ENCODE measurements at regions not wholly inside any gene's neighbourhood (a gene's known extent, or its start where the extent isn't known, plus 50 kb on each side); places are given as distances from the start of the nearest gene placed in this dataset.
A peak's percentile ranks its signal among the peaks of the same experiment; 100 is the strongest.
"Not testable (repeated sequence)": the region's sequence is repeated elsewhere in the genome, so short reads cannot be mapped to it uniquely, and the experiment has no call there.

DNA sequence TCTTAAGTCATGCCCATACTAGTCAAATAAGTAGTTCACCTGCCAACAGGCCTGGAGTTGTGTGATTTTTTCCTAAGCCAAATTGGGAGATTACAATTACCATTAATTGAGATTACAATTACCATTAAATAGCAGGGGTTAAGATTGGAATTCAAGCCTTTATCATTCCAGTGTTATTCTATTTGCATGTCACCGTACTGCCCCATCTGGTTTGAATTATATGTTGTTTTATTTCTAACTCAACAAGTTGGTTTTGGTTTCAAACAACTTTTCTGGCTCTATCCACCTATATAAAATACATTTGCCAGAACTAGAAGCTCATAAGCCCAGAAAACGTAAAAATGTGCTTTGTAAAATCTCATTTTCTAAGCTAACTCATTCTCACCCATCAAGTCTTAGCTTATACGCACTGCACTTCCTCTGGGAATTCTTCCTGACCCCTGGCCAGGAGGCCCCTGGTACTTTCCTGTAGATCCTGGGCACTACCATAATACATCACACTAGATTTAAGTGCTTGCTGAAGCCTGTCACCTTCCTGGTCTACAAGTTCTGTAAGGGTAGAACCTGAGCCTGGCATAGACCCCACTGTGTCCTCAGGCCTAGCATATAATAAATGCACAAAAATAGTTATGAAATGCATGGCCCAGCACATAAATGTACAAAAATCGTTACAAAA lies 242.0 kb upstream of the TRPM3 start:
- DNase-seq (ENCODE audit: low spot score): no peak

DNA sequence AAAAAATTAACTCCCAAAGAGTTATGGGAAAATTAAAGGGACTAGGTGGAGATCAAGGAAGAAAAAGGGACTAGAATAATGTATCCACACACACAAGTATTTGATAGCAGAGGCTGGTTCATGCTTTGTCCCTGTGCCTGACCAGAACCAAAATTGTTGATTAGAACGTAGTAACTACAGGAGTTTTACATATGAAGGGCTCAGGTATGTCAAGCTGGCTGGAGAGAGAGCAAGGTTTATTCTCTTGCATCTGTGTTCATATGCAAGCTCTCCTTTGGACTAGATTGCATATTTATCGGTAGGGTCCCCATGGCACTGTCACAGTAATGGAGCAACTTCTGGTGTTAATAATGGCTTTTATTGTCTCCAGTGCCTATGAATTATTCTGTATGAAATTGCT lies 239.9 kb upstream of the TRPM3 start:
- DNase-seq (ENCODE audit: low spot score): no peak

DNA sequence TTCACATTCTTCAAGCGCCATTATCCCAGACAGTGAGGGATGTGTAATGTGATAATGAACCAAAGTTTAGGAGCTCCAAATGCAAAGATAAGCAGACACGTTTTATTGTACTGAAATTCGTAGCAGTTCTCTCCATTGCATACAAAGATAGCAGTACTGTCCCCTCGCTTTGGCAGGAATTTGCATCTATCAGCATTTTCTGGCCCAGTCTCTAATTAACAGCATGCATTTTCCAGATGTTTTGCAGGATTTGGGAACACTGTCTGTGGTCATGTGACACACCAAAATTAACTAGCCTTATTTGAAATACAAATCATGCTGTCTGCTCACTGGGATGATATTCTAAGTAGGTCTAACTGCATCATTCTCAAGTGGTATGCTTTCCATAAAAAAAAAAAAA lies 235.9 kb upstream of the TRPM3 start:
- DNase-seq (ENCODE audit: low spot score): no peak

DNA sequence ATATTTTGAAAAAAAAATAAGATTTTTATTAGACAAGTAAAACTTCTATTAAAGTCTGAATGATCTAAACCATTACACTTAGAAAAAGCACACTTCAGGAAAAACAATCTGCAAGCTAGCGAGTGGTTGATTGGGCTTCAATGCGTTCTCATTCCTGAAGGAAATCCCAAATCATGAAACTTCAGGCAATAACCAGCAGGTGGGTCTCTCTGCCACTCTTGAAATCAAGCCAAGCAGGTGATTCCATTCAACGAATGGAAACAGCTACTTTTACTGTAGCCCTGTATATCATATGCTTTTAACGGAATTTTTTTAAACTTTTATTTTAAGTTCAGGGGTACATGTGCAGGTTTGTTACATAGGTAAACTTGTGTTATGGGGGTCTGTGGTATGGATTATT lies 234.5 kb upstream of the TRPM3 start:
- no peak for DNase-seq (ENCODE audit: low spot score)

DNA sequence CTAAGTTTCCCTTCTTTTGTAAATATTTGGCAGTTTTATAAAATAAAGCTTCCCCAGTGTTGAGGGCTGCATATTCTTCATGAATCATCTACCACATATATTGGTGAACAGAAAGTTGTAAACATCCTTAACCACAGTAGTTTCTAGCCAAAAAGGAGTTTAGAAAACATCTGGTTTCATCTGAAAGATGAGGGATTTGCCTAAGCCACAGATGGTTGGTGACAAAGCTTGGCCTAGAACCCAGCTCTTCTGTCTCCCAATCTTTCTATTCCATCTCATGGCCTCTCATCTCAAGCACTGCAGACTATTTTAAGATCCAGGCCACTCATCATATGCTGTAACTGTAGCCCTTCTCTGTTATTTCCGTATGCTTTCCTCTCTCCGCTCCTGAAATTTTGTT lies 232.3 kb upstream of the TRPM3 start:
- DNase-seq (ENCODE audit: low spot score): no peak

DNA sequence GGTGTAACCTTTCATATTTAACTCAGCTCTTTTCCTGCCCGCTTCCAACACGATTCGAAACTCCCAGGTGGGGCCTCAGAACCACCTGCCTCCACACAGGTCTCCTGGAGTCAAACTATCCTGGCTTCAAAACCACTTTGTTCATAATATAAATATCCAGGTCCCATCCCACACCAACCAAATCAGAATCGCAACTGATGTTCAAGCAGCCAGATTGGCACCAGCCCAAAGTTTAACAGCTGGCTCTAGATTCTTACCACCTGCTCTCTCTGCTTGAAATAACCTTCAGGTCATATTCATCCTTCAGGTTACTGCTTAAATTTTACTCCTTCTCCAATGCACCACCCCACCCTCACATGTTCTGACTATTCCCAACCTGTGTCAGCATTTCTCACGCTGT lies 231.4 kb upstream of the TRPM3 start:
- no peak for DNase-seq (ENCODE audit: low spot score)

DNA sequence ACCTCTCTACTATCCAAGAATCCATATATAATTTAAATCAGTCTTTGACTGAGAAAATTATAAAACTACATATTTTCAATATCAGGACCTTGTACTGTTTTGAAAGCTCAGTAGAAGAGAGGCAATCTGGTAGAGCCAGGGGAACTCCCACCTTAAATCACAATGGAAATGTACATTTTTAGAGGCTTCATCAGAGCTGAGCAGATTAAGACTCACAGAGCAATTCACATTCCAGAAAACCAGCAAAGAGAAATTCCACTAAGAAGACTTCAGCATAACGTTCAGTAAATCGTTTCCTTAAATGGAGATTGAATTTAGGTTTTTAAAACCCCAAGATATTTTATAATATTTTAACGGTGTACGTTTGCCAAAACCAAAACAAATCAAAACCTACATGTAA lies 227.8 kb upstream of the TRPM3 start:
- peak; percentile 3 for DNase-seq (ENCODE audit: low spot score)

DNA sequence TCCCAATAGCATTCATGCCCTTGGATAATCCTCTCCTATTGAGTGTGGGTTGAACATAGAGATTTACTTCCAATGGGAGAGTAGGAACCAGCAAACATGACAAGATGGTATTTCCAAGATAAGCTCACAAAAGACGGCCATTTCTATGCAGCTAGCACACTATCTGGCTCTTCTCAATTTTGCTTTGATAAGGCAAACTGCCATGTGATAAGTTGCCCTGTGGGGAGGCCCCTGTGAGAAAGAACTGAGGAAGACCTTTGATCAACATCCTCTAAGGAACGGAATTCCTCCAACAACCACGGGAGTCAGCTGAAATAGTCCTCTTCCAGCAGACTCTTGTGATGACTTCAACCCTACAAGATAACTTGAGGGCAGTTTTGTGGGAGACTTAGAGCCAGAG lies 211.9 kb upstream of the TRPM3 start:
- DNase-seq (ENCODE audit: low spot score): no peak

DNA sequence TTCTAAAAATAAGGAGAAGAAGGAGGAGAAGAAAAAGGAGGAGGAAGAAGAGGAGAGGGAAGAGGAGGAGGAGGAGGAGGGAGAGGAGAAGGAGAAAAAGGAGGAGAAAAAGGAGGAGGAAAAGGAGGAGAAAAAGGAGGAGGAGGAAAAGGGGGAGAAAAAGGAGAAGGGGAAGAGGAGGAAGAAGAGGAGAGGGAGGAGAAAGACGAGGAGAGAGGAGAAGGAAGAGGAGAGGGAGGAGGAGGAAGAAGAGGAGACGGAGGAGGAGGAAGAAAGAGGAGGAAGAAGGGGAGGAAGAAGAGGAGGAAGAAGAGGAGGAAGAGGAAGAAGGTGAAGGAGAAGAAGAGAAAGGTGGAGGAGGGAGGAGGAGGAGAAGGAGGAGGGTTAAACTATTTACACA lies 210.2 kb upstream of the TRPM3 start:
- no peak for DNase-seq (ENCODE audit: low spot score)

DNA sequence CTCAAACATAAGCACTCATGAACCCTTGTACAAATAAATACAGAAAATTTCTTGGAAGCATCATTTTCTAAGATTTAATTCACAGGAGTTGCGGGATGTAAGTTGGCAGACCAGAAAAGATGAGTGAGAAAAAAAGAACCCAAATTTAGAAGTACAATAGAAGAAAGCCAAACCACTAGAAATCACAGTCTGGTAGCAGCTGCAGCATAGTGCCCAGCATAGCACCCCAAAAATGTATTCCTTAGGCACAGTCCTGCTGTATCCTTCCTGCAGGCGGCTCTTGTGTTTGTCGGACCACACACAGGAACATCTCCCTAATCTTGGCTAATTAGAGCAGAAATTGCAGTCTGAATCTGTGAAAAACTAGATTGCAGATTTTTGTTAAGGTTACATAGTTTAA lies 208.5 kb upstream of the TRPM3 start:
- no peak for DNase-seq (ENCODE audit: low spot score)

DNA sequence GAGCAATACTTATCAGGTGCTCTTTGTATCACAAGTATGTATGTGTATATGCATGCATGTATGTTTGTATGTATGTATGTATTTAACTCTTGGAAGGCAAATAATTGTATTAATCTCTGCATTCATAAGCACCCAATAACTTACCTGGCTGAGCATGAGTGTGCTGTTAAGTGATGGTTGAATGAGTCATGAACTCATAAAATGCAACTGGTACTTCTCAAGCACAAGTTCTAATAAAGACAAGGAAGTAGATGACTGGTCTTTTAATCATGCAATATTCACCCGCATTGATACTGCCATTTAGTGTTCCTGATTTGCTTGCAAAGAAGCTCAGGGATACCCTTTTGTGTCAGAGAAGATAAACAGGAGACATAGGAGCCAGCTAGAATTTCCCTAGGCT lies 204.9 kb upstream of the TRPM3 start:
- no peak for DNase-seq (ENCODE audit: low spot score)

DNA sequence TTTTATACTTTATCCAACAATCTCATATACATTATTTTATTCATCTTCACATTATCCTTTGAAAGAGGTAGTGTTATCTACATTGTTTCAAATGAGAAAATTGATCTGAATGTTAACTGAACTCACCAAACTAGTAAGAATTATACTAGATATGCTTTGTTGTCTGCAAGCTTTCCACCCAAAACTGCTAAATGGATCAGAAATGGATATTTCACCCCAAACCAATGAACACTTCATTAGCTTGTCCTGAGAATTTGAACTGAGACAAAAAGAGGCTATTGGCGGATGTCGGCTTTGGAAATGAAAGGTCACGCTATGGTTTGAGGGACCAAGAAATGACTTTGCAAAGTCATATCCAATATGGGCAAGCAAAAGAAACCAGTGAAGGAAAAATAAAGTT lies 201.9 kb upstream of the TRPM3 start:
- no peak for DNase-seq (ENCODE audit: low spot score)

DNA sequence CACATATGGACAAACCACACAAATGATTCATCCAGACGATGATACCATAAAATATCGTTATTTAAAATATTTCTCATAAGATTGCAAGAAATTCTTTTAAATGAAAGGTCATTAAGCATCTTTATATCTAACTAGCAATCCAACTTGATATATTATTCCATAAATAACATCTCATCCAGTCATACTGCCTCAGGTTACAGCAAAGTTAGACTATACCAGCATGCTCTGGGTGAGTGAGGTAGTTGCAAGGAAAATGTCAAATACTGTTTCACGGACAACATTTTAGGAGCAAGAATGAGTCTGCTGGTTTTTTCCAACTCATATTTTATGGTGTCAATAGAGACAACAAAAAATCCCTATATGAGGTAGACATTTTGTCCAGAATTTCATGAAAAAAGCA lies 200.9 kb upstream of the TRPM3 start:
- no peak for DNase-seq (ENCODE audit: low spot score)

DNA sequence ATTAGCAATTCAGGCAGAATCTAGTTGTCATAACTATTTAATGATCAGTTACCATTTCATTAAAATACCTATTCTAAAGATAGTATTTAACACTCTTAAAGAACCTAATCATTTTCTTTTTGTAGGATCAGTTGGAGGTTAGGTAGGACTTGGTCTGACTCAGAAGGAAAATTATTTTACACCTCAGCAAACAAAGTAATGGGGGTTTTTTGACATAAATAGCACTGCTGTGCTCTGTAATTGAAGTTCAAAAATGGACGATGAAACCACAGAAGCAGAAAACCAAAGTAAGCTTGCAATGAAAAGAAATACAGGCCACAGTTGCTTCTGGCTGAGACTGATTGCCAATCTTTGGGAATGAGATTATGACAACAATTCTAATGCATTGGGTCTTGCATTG lies 187.0 kb upstream of the TRPM3 start:
- no peak for DNase-seq (ENCODE audit: low spot score)

DNA sequence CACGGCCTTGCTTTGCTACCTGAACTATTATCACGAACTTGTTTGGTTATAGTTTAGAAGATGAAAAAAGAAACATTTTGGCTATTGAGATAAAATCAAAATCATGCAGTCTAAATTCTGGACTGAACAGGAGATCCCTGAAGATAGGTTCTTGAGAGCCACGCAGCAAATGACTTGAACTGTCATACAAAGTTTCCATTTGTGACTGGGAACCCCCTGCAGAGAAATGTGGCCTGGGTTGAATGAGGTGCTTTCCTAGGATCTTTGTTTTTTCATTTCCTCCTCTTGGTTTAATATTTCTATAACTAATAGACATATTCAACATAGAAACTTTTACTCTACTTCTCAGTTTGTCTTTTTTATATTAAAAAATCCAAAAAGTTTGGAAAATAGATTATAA lies 184.7 kb upstream of the TRPM3 start:
- no peak for DNase-seq (ENCODE audit: low spot score)

DNA sequence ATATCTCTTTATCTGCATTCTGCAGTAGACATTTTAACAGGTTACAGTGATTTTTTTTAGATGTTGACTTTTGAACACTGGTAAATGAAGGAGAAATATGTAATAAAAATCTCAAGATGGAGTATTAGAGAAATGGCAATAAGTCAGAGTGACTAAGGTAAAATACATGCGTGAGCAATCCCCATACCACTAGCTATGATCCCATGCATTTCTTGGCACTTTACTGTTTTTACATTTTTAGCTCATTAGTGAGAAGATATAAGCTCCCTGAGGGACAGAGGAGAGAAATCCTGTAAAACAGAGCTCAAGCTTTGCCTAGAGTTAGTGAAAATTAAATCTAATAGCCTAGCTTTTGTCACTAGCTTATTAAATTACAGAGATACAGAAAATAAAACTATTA lies 181.9 kb upstream of the TRPM3 start:
- DNase-seq (ENCODE audit: low spot score): no peak

DNA sequence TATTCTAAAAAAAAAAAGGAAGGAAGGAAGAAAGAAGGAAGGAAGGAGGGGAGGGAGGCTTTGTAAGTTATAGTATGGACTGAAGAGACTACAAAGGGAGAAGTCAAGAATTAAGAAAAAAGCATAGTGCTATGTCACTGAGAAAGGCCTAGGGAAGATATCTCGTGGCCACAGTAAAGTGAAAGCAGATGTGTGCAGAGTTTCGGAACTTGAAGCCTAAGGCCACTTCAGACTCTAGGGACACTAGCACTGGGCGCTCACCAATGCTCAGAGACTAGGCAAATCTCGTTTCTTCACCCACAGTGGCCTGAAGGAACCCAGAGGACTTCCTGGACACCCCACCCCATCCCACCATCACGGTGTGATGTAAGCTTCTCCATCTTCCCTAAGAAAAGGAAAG lies 181.4 kb upstream of the TRPM3 start:
- DNase-seq (ENCODE audit: low spot score): no peak

DNA sequence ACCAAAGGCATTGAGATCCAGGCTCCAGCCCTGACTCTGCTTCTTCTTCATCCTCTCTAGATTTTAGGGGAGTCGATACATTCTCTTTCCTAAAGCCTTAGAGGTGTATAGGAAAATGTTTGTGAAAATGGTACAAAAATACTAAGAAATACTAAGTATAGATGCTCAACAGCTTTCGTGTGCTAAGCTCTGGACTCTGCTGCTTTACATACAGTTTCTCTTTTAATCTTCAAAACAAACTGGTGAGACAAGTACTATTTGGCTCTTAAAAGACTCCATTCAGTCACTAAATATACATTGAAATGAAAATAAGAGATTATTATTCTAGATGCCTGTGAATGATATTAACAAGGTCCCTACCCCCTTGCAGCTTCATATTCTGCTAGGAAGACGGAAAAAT lies 174.5 kb upstream of the TRPM3 start:
- DNase-seq (ENCODE audit: low spot score): no peak

DNA sequence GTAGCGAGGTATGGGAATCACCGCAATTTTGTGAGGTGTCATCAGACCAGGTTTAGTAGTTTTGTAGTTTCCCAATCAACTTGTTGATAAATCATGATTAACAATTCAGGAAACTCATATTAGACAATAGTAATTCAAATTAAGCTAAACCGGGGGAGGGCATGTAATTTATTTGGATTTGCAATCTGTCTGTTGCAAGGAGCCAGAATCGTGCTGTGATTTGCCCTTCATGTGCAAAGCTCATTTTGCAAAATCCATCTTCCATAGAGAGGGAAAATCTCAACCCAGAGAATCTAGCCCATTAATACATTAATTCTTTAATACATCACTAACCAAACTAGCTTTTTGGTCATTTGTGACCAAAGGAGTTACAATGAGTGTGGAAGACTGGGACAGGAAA lies 164.7 kb upstream of the TRPM3 start:
- no peak for DNase-seq (ENCODE audit: low spot score)

DNA sequence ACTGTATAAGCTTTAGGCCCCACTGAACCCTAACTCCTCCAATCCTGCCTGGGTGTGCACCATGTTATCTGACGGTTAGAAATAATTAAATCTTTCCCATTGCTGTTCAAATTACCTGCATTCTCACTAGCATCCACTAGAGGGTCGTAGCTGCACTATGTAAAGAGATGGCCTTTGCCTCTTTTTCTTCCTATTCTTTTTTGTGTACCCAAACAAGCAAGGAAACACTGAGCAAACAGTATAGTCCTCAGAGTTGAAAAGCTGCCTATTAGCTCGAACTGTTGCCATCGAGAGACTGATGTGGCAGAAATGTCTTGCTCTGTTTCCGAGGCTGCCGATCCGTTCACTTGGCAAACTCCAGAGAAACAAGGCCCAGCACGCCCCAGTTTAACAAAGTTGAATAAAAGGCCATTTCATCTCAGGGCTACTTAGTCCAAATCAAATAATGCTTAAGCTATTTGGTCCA lies 163.8 kb upstream of the TRPM3 start:
- peak; percentile 5 for DNase-seq (ENCODE audit: low spot score)

DNA sequence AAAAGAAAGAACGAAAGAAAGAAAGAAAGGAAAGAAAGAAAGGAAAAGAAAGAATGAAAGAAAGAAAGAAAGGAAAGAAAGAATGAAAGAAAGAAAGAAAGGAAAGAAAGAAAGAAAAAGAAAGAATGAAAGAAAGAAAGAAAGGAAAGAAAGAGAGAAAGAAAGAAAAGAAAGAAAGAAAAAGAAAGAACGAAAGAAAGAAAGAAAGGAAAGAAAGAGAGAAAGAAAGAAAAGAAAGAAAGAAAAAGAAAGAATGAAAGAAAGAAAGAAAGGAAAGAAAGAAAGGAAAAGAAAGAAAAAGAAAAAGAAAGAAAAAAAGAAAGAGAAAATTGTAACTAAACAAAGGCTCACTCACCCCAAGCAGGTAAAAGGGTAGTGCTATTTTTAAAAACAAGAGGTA lies 160.7 kb upstream of the TRPM3 start:
- DNase-seq (ENCODE audit: low spot score): not testable (repeated sequence)

DNA sequence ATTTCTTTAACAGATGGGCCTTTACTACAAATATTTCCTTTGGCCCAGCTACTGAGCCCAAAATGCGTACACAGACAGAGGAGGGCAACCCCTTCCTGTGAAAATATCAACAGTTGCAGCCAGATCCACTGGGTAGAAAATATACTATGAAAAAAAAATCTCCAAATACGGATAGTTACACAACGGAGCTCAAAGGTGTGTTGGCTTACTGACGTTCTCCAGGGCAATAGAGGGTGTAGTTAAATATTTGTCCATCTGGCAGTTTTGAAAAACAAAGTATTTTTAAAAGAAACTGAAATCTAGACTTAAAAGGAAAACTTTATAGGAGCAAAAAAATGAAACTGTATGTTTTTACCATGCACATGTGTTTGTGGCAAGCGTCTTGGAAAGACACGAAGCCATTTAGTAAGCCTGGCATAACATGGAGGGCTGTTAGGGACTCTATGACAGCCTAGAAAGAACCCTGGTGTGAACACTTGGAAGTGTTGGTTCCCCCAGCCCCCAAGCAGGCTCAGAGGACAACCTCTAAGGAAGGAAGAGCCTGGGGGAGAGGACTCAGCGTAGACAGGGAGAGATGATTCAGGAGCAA lies 157.8 kb upstream of the TRPM3 start:
- no peak for DNase-seq (ENCODE audit: low spot score)

DNA sequence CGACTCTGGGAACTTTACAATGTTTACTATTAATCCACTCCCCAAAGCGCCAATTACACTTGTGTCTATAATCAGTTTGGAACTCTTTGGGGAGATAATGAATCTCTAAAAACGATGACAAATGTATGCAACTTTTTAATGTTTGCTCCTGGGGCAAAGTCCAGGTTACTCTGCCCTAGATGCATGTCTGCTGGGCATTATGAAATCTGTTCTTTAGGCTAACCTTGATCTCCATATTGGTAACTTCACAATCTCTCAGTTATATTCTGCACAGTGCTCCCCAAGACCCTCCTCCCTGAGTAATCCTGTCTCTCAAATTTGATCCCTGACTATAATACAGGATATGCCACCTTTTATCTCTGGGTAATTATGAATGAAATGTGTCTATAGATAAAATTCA lies 152.2 kb upstream of the TRPM3 start:
- DNase-seq (ENCODE audit: low spot score): no peak

DNA sequence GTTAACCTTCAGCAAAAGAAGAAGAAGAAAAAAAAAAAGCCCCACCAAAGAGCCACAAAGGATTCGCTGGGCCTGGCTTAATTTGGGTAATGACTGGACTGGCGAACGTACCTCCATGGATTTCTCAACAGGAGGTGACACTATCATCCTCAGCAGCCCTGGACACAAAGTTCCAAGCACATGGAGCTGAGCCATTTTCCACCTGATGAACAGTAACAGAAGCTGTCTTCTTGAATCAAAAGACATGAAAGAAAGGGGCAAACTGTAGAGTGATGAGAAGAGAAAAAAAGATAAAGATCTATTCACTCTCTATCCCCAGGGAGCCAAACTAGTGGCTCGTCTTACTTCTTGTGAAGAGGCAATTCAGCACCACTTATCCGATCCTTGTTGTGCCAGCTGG lies 150.2 kb upstream of the TRPM3 start:
- DNase-seq (ENCODE audit: low spot score): no peak

Measured in hepatic stellate cell (primary cell).